Daoy (cell line): ENCODE measurements at regions not wholly inside any gene's neighbourhood (a gene's known extent, or its start where the extent isn't known, plus 50 kb on each side); places are given as distances from the start of the nearest gene placed in this dataset.
"Not testable (repeated sequence)": the region's sequence is repeated elsewhere in the genome, so short reads cannot be mapped to it uniquely, and the experiment has no call there.

Experiments used
- DNase-seq: peaks from one replicate; pipeline ENCODE4 v3.0.0-alpha.2; 2015; ENCODE audit warnings: low read depth

- DNase-seq, result peak; percentile 84
These were observed 50.0 kb upstream of the ACYP2 start for GRCh38 chr2:54065411-54065810.

DNA sequence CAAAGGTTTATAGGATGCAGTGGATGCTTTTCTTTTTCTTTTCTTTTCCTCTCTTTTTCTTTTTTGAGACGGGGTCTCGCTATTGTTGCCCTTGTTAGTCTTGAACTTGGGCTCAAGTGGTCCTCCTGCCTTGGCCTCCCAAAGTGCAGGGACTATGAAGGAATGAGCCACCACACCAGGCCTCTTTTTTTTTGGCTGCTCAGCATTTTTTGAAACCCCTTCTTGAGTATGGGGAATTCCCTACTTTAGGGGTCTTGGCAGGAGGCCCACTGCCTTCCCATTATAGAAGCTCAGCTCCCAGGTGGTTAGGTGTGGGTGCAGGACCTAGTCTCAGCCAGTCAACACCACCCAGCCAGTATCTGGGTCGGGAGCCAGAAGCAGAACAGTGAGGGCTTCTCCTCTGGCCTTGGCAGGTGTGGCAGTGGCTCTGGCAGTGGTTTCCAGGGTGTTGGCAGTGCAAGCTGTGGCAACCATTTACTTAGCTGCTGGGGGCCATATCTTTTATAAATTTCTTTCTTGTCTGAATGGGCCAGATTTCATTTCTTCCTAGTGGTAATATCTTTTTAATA, 51.4 kb upstream of the ACYP2 start:
- DNase-seq, result no peak

DNA sequence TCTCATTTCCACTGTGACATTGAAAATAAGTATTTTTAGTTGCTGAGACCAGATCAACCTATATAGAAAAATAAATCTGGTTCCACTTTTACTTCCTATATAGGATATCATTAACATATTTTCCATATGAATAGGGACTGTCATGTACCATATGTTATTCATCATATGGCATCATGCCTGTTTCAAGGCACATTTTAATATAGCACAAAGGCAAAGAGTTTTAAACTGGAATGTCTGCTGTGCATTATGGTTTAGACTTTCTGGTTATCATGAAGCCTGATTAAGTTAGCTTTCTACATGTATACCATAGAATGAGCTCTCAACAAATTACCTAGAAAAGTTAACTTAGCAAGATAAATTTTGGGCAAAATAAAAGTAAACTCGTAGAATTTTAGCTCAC, 53.0 kb upstream of the ACYP2 start:
- DNase-seq, result no peak

- no peak for DNase-seq
These were observed 54.1 kb upstream of the ACYP2 start for GRCh38 chr2:54061272-54061671.

GRCh38 chr2:54059986-54060385, 55.4 kb upstream of the ACYP2 start:
- no peak for DNase-seq

- no peak for DNase-seq
These were observed 55.9 kb upstream of the ACYP2 start for GRCh38 chr2:54059504-54059903.

- no peak for DNase-seq
These were observed 57.0 kb upstream of the ACYP2 start for GRCh38 chr2:54058449-54058848.

- DNase-seq, result no peak
These were observed 60.6 kb upstream of the ACYP2 start for GRCh38 chr2:54054774-54055173.

DNA sequence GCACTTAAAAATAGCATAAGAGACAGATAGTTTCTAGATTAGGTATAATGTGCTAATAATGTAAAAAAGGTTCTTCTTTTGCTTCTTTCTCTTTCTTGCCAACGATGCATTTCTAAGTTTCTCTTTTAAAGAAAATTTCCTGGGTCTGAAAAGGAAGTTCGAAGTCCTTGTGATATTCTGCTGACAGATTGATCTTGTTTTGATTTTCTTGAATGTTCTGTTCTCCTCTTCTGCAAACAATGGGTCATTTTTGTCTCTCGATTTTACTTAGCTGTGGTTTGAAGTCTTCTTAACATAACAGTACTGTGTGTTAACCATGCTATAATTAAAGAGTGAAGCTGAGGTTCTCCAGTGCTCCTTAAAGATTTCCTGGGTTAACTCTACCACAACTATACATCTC, 61.1 kb upstream of the ACYP2 start:
- DNase-seq, result no peak

DNA sequence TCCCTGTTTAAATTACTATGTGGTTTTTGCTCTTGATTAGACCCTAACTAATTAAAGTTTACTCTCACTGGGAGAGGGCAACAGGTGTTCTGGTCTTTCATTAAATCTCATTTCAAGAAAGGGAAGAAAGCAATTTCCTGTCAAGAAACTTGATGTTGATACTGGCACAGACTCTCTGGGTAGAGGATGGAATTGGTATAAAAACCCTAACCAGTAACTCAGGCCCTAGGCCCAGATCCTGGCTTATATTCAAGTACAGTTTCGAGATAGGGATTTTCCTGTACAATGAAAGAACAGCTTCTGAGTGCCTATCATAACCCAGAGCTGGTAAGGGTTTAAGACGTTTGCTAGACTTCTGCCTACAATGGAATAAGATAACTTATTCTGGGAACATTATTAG, 61.6 kb upstream of the ACYP2 start:
- DNase-seq, result no peak

- no peak for DNase-seq
These were observed 62.3 kb upstream of the ACYP2 start for GRCh38 chr2:54052825-54053718.

- no peak for DNase-seq
These were observed 65.0 kb upstream of the ACYP2 start for GRCh38 chr2:54050445-54050844.

GRCh38 chr2:54049365-54049764, 66.0 kb upstream of the ACYP2 start:
- no peak for DNase-seq

DNA sequence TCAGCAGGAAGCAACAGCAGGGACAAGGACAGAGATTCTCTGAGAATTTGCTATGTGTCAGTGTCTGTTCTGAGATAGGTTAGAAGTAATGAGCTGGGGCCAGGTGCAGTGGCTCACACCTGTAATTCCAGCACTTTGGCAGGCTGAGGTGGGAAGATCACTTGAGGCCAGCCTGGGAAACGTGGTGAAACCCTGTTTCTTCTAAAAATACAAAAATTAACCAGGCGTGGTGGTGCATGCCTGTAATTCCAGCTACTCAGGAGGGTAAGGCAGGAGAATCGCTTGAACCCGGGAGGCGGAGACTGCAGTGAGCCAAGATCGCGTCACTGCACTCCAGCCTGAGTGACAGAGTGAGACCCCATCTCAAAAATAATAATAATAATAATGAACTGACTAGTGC, 66.5 kb upstream of the ACYP2 start:
- DNase-seq, result not testable (repeated sequence)

DNA sequence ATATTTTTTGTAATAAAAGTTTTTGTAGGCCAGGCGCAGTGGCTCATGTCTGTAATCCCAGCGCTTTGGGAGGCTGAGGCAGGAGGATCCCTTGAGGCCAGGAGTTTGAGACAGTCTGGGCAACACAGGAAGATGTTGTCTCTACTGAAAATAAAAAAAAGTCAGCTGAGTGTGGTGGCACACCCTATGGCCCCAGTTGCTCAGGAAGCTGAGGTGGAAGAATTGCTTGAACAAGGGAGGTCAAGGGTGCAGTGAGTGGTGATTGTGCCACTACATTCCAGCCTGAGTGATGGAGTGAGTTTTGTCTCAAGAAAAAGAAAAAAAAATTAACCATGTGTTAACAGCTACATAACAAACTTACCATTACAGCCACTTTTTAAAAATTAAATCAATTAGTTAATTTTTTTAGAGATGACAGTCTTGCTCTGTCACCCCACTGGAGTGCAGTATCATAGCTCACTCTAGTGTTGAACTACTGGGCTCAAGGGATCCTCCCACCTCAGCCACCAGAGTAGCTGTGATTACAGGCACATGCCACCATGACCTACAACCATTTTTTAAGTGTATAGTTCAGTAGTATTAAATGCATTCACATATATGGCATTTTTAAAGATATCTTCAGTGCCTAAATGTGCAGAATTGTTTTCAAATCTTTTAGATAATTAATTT, 67.2 kb upstream of the ACYP2 start:
- no peak for DNase-seq

DNA sequence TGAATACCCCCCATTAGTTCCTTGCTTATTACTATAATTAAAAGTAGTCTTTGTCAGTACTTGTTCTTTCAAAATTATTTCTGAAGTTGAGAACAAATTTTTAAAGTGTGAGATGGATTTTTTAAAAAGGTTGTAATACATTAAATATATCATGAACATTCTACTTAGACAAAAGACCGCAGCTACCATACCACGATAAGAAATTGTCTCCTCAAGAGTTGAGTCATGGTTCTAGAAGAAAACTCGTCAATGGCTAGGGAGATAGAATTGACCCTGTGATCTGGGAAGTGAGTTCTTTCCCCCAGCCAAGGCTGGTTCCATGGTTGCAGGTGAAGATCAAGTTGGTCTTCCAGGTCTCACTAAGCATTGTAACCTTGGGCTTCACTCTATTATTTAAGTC, 67.8 kb upstream of the ACYP2 start:
- no peak for DNase-seq

GRCh38 chr2:54047091-54047490, 68.3 kb upstream of the ACYP2 start:
- peak; percentile 65 for DNase-seq

- no peak for DNase-seq
These were observed 72.3 kb upstream of the PSME4 start for GRCh38 chr2:54042897-54043620.

DNA sequence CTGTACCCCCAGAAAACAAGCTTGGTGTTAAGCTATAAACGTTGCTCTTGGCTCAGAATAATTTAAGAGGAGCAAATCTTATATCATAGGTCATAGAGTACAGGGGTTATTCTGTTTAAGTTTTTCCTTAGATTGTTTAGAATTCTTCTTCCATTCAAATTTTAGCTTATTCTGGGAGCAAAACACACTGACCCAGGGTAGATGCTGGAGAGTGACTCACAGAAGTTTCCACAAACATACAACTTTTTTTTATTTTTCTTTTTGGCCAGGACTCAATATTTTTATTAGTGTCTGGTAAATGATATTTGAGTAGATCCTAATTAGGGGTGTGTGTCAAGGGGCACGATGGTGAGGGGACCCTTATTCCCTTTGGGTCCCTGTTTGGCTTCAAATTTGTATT, 71.5 kb upstream of the PSME4 start:
- DNase-seq, result no peak

DNA sequence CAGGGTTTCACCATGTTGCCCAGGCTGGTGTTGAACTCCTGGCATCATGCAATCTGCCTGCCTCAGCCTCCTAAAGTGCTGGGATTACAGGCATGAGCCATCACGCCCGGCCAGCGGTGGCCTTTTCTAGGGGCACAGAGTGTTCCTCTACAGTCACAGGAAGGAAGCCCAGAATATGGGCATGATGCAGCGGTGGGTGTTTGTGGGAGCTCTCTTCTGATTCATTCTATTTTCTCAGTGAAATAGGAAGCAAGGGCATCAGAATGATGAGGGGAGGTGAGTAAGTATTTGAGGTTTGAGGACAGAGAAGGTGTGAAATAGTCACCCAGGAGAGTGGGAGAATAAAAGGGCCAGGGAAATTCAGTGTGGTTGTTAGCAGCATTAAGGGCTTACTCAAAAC, 70.3 kb upstream of the PSME4 start:
- peak; percentile 33 for DNase-seq

DNA sequence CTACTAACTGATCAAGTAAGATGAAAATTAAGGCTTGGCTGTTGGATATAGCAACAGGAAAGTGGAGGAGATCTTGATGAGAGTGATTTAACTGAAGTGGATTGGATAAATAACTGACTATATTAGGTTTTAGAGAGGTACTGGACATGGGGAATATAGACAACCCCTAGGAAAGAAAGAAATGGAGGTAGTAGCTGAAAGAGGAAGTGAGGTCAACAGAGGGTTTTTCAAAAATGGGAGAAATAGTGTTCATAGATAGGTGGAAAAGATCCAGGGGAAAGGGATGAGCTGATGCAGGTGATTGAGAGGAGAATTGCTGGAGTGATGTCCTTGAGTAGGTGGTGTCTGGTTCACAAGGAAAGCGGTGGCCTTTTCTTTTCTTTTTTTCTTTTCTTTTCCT, 69.9 kb upstream of the PSME4 start:
- no peak for DNase-seq

- DNase-seq, result no peak
These were observed 69.5 kb upstream of the PSME4 start for GRCh38 chr2:54040250-54040649.
